SK-N-SH (cell line): ENCODE measurements at regions not wholly inside any gene's neighbourhood (a gene's known extent, or its start where the extent isn't known, plus 50 kb on each side); places are given as distances from the start of the nearest gene placed in this dataset.

ENCODE experiments used
- CHD2 ChIP-seq: fragments of 150-350 bp; IDR thresholded peaks from 2 replicates; pipeline ENCODE4 v1.6.1; 2018; ENCODE audit warnings: low read length; ENCODE audit not compliant: partially characterized antibody
- EP300 ChIP-seq, 2 experiments: IDR thresholded peaks; 2 replicates each; pipeline versions ENCODE4 v1.4.0 to v1.6.1; 2012; ENCODE audit warnings: borderline replicate concordance in 1 of 2, low read depth in 1 of 2, low read length in 1 of 2
- FOXM1 ChIP-seq: IDR thresholded peaks from 2 replicates; pipeline ENCODE4 v1.4.0; 2012; ENCODE audit warnings: low read depth, mild to moderate bottlenecking
- GATA2 ChIP-seq: sonication (generic); formaldehyde crosslinking; IDR thresholded peaks from 2 replicates; pipeline ENCODE4 v1.5.0; 2020; ENCODE audit warnings: mild to moderate bottlenecking, missing genetic modification reagents
- JUND ChIP-seq: IDR thresholded peaks from 2 replicates; pipeline ENCODE4 v1.4.0; 2012
- MEF2A ChIP-seq: IDR thresholded peaks from 2 replicates; pipeline ENCODE4 v1.4.0; 2012; ENCODE audit warnings: low read depth, borderline replicate concordance
- NRF1 ChIP-seq: IDR thresholded peaks from 2 replicates; pipeline ENCODE4 v1.6.1; 2012; ENCODE audit warnings: low read depth, mild to moderate bottlenecking, low read length
- POLR2AphosphoS5 ChIP-seq: IDR thresholded peaks from 2 replicates; pipeline ENCODE4 v1.6.1; 2012; ENCODE audit warnings: low read depth, low read length
- RFX5 ChIP-seq: IDR thresholded peaks from 2 replicates; pipeline ENCODE4 v1.6.1; 2012; ENCODE audit warnings: mild to moderate bottlenecking, improper control_type of control experiment, low read length
- TAF1 ChIP-seq: IDR thresholded peaks from 2 replicates; pipeline ENCODE4 v1.6.1; 2012; ENCODE audit warnings: low read depth, mild to moderate bottlenecking, low read length, moderate library complexity, borderline replicate concordance
- TF ChIP-seq, protein P1 (sequence below): fragments of 200-600 bp; sonication (generic); IDR thresholded peaks from 2 replicates; pipeline ENCODE4 v1.6.1; 2017; ENCODE audit warnings: antibody characterized with exemption, mild to moderate bottlenecking, moderate library complexity
- TF ChIP-seq, protein P2 (sequence below): IDR thresholded peaks from 2 replicates; pipeline ENCODE4; 2012

DNA sequence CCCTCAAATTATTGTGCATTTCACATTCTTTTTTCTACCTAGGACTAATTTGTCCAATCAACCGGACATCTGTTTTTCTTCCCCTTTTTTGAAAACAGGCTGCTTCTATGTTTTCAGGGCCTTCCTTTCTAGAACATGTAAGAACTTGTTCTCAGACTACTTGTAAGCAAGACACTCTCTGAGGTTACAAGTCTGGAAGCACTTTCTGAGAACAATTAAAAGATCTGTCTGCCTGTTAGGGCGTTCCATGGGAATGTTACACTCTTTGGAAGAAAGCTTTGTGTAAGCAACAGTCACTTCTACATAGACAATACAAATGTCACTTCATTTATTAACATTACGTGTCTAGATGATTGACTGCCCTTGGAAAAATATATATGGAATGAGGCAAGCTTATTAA is 50.9 kb upstream of the HSPB3 start:
- TF ChIP-seq FOXM1, result no peak
- TF ChIP-seq NRF1, result no peak
- no peak for TF ChIP-seq GATA2 (CRISPR knock-in tag)
- TF ChIP-seq, protein P1, sequence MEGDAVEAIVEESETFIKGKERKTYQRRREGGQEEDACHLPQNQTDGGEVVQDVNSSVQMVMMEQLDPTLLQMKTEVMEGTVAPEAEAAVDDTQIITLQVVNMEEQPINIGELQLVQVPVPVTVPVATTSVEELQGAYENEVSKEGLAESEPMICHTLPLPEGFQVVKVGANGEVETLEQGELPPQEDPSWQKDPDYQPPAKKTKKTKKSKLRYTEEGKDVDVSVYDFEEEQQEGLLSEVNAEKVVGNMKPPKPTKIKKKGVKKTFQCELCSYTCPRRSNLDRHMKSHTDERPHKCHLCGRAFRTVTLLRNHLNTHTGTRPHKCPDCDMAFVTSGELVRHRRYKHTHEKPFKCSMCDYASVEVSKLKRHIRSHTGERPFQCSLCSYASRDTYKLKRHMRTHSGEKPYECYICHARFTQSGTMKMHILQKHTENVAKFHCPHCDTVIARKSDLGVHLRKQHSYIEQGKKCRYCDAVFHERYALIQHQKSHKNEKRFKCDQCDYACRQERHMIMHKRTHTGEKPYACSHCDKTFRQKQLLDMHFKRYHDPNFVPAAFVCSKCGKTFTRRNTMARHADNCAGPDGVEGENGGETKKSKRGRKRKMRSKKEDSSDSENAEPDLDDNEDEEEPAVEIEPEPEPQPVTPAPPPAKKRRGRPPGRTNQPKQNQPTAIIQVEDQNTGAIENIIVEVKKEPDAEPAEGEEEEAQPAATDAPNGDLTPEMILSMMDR, result no peak
- TF ChIP-seq EP300 (IDR thresholded peaks at IDR 0.05; ENCODE audit: borderline replicate concordance in 1 of 2, low read depth in 1 of 2, low read length in 1 of 2), result no peak
- no peak for TF ChIP-seq POLR2AphosphoS5
- no peak for TF ChIP-seq RFX5
- TF ChIP-seq CHD2, result no peak
- TF ChIP-seq, protein P2, sequence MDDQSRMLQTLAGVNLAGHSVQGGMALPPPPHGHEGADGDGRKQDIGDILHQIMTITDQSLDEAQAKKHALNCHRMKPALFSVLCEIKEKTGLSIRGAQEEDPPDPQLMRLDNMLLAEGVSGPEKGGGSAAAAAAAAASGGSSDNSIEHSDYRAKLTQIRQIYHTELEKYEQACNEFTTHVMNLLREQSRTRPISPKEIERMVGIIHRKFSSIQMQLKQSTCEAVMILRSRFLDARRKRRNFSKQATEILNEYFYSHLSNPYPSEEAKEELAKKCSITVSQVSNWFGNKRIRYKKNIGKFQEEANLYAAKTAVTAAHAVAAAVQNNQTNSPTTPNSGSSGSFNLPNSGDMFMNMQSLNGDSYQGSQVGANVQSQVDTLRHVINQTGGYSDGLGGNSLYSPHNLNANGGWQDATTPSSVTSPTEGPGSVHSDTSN, result no peak
- TF ChIP-seq MEF2A, result no peak
- TF ChIP-seq TAF1, result no peak
- TF ChIP-seq JUND, result no peak
